Lung (tissue), 11 donors: ENCODE measurements at regions not wholly inside any gene's neighbourhood (a gene's known extent, or its start where the extent isn't known, plus 50 kb on each side); places are given as distances from the start of the nearest gene placed in this dataset.

Source experiments
- ATAC-seq: fragments of 200-7000 bp; cut with Tn5 transposase; one replicate; pipeline ENCODE4 v1.9.1; 2020; ENCODE audit warnings: moderate number of reproducible peaks; ENCODE audit not compliant: insufficient read depth, low FRiP score
- DNase-seq, 3 donors: peaks; one replicate each; pipeline ENCODE4 v3.0.0-alpha.2; 2013 to 2017
- H3K27ac ChIP-seq, 2 donors: one replicate each; pipeline ENCODE4 v1.5.1; 2013; ENCODE audit warnings: mild to moderate bottlenecking in 2 of 2, moderate library complexity in 2 of 2, control low read depth in 1 of 2, inconsistent platforms in 1 of 2, low read depth in 1 of 2, low read length in 1 of 2
- H3K27me3 ChIP-seq, 3 donors: one replicate each; pipeline ENCODE4 v1.5.1; 2013; ENCODE audit warnings: low read length in 2 of 3; ENCODE audit not compliant: control insufficient read depth in 3 of 3, insufficient read depth in 3 of 3
- H3K36me3 ChIP-seq, 4 donors: one replicate each; pipeline ENCODE4 v1.5.1; 2013; ENCODE audit warnings: low read length in 4 of 4, mild to moderate bottlenecking in 1 of 4, moderate library complexity in 1 of 4; ENCODE audit not compliant: control insufficient read depth in 4 of 4, insufficient read depth in 4 of 4
- H3K4me1 ChIP-seq, 5 donors: one replicate each; pipeline ENCODE4 v1.5.1; 2013; ENCODE audit warnings: low read length in 5 of 5, mild to moderate bottlenecking in 2 of 5, moderate library complexity in 1 of 5; ENCODE audit not compliant: control insufficient read depth in 5 of 5, insufficient read depth in 5 of 5
- H3K4me3 ChIP-seq: one replicate; pipeline ENCODE4 v1.5.1; 2013; ENCODE audit warnings: mild to moderate bottlenecking, control low read depth, moderate library complexity
- H3K9ac ChIP-seq, 2 donors: one replicate each; pipeline ENCODE4 v1.5.1; 2013; ENCODE audit warnings: low read length in 2 of 2, control low read depth in 1 of 2; ENCODE audit not compliant: insufficient read depth in 1 of 2
- H3K9me3 ChIP-seq, 4 donors: one replicate each; pipeline ENCODE4 v1.5.1; 2013; ENCODE audit warnings: low read length in 3 of 4, mild to moderate bottlenecking in 1 of 4, moderate library complexity in 1 of 4; ENCODE audit not compliant: control insufficient read depth in 4 of 4, insufficient read depth in 3 of 4
- CTCF ChIP-seq: IDR thresholded peaks from 2 replicates; pipeline ENCODE4 v1.5.1; 2012; ENCODE audit warnings: mild to moderate bottlenecking; ENCODE audit errors: control extremely low read depth, extremely low read depth
- WGBS, 2 donors: extraction: QIAGEN DNeasy Blood & Tissue Kit; methylation state at CpG; one replicate each; pipeline ENCODE4 v1.1.7; 2013; 5-methylcytosine and 5-hydroxymethylcytosine counted together
- donor health status: control.
- donor health status: control.
- donor health status: Bipolar disorder and iron deficiency.
- donor health status: healthy.
- donor health status: DM: yes; HTN: yes; CAD: no.

GRCh38 chr17:77380395-77381184, 239.8 kb downstream of the SEC14L1 start:
- TF ChIP-seq CTCF, result no peak
- Histone ChIP-seq H3K9me3 (no peaks in the 10 kb centered on the region), H3K4me1 (peaks cover 36 to 90% (median 68%) of the 10 kb centered on the region in 5 donors), H3K27me3 (no peaks in the 10 kb centered on the region), H3K36me3 (peaks cover 0 to 5% (median 0%) of the 10 kb centered on the region in 4 donors), H3K4me3 (no peak overlapping the region), H3K27ac (peak overlapping the region in 1 of 2 donors; percentile 43), H3K9ac (no peak overlapping the region)
- ATAC-seq, result no peak
- no peak for DNase-seq
- WGBS, 2 donors, result 87 to 90% methylated on average over 11 of the region's 11 CpGs

GRCh38 chr17:77381185-77381700, 240.5 kb downstream of the SEC14L1 start:
- H3K4me3 ChIP-seq, result no peak overlapping the region
- ATAC-seq, result no peak
- H3K27me3 ChIP-seq, result no peaks in the 10 kb centered on the region
- DNase-seq, result peak in 1 of 3 donors; percentile 20
- no peak overlapping the region for H3K27ac ChIP-seq
- H3K9me3 ChIP-seq, result no peaks in the 10 kb centered on the region
- no peak for TF ChIP-seq CTCF
- WGBS, 2 donors, result 57 to 64% methylated on average over 4 of the region's 4 CpGs
- H3K36me3 ChIP-seq, result peaks cover 0 to 5% (median 0%) of the 10 kb centered on the region in 4 donors
- H3K4me1 ChIP-seq, result peaks cover 34 to 90% (median 68%) of the 10 kb centered on the region in 5 donors
- H3K9ac ChIP-seq, result no peak overlapping the region

- WGBS, 2 donors, result 87 to 92% methylated on average over 8 of the region's 8 CpGs
- H3K9me3 ChIP-seq, result no peaks in the 10 kb centered on the region
- no peak for TF ChIP-seq CTCF
- H3K4me1 ChIP-seq, result peaks cover 39 to 90% (median 68%) of the 10 kb centered on the region in 5 donors
- H3K9ac ChIP-seq, result no peak overlapping the region
- no peaks in the 10 kb centered on the region for H3K27me3 ChIP-seq
- H3K4me3 ChIP-seq, result no peak overlapping the region
- ATAC-seq, result no peak
- DNase-seq, result no peak
- no peak overlapping the region for H3K27ac ChIP-seq
- H3K36me3 ChIP-seq, result peaks cover 0 to 5% (median 0%) of the 10 kb centered on the region in 4 donors
These were observed 241.0 kb downstream of the SEC14L1 start for GRCh38 chr17:77381731-77382130.
